ENCODE measurements at regions not wholly inside any gene's neighbourhood (a gene's known extent, or its start where the extent isn't known, plus 50 kb on each side); places are given as distances from the start of the nearest gene placed in this dataset.
"Not testable (repeated sequence)": the region's sequence is repeated elsewhere in the genome, so short reads cannot be mapped to it uniquely, and the experiment has no call there.

DNA sequence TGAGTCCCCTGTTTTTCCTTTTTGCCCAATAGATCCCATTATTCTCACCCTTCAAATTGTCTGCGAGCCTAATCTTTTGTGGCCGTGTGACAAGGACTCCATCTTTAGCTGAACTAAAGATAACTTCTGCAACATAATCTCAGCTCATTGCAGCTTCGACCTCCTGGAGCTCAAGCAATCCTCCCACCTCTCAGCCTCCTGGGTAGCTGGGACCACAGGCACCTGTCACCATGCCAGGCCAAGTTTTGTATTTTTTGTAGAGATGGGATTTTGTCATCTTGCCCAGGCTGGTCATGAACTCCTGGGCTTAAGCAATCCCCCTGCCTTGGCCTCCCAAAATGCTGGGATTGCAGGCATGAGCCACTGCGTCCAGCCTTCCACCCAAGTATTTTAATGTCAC, 161.0 kb downstream of the GJA1 start:
- no peak for FAIRE-seq

DNA sequence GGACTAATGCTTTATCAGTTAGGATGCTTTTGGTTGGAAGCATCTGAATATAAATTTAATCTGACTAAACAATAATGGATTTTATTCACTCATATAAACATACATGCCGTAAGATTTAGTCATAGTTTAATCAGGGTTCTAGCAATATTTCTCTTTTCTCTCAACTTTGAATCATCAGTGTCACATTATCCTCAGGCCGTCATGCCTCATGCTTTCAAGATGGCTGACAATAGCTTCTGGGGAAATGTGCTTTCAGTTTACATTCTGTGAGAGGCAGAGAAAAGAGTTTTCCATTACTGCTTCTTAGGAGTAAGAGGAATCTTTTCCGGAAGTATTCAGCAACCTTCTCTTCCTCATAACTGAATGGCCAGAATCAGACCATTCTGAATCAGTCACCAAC, 162.2 kb downstream of the GJA1 start:
- no peak for FAIRE-seq

DNA sequence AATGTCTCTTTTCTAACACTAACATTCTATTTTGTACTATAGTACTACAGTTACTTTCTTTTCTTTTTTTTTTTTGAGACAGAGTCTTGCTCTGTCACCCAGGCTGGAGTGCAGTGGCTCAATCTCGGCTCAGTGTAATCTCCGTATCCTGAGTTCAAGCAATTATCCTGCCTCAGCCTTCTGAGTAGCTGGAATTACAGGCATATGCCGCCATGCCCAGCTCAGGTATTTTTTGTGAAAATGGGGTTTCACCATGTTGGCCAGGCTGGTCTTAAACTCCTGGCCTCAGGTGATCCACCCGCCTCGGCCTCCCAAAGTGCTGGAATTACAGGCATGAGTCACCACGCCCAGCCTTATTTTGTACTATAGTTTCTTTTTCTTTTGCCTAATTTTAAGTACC, 163.9 kb downstream of the GJA1 start:
- FAIRE-seq: not testable (repeated sequence)

DNA sequence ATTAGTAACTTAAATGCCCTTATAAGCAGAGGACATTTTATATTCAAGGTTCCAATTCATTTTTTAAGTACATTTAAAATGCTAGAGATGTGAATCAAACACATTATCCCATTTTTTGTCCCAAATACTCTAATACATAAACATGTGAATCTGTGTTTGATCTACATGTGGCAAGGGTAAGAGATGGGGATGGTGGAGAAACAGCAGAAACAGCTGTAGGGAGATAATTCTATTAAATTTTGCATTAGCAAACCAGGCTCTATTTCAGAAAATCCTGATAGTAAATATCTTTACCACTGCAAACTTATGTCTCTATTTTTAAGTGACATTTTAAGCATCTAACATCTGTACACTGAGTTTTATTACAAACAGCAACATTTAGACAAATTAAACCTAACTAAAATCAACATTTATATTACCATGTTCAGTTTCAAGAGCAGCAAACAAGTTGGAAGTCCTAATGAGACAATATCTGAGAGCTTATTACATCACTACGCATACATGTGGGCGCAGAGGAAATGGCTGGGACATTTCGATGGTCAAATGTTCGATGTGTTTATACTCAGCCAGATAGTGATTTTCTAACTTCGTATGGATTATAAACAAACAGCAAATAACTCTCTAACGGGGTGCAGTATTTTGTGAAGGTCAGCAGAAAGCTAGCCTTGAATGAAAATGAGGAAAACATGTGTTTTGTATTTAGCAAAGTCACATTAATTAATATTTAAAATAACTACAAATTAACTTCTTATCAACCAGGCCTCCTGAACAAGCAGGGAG, 165.1 kb downstream of the GJA1 start:
- FAIRE-seq: no peak

- FAIRE-seq: no peak
These were observed 168.0 kb downstream of the GJA1 start for GRCh38 chr6:121603486-121603885.

GRCh38 chr6:121607721-121608120, 172.3 kb downstream of the GJA1 start:
- FAIRE-seq: no peak

- FAIRE-seq: no peak
These were observed 172.8 kb downstream of the GJA1 start for GRCh38 chr6:121608270-121608669.

DNA sequence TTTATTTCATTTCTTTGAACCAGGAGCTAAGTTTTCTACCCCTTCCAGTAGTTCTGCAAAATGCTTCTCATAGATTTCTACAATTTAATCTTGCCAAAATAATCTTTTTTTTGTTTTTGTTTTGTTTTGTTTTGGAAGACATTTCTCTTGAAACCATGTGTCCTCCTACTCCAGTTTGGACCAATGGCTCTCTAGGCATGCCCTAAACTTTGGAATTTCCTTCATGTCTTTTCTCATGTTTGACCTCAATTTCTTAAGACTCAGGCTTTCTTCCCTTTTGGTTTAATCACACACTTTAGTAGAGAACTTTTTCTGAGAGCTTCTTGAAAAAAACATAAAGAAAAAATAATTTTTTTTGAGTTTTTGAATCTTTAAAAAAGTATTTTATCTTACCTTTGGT, 173.8 kb downstream of the GJA1 start:
- FAIRE-seq: peak; percentile 51

DNA sequence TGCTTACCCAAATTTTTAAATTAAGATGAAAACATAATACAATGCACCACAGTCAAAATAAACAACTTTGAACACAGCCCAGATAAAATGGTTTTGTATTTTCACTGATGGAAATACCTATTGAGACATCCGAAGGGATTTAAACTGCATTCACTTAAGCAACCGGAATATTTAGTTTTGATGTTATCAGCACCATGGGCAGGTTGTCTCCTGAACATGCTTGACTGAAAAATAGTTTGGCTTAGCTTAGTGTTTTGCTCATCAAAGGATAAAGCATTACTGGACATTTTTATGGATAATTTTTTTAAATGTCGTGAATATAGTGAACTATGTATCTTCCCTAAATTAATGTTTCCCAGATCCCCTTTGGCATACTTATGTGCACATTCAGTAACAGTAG, 177.5 kb downstream of the GJA1 start:
- no peak for FAIRE-seq

DNA sequence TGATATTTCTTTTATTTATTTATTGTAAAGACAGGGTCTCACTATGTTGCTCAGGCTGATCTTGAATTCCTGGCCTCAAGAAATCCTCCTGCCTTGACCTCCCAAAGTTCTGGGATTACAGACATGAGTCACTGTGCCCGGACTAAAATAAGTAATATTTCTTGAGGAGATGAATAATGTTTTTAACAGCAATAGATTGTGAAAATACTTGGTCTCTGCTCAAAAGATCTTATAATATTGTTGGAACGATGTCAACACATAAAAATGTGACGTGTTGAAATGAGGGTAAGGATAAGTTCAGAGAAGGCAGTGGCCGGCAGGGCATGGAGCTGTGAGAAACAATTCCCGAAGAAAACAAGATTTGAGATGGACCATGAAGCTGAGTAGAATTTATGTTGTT, 178.7 kb downstream of the GJA1 start:
- FAIRE-seq: no peak

DNA sequence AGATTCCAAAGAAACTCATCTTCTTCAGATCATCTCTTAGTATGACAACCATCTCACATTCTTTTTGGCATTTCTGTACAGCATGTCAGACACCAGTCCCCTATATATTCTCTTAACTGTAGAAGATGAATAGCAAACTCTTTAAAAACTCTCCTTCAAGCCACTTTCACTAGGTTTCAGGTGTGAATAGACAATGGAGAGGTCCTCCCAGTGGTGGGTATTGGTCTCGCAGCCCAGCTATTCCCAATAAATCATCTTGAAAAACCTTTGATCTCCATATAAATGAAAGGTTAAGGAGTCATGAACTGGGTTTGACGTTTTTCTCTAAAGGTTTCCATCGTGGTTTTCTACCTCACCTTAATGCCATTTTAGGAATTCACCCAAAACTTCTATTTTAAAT, 180.0 kb downstream of the GJA1 start:
- no peak for FAIRE-seq

DNA sequence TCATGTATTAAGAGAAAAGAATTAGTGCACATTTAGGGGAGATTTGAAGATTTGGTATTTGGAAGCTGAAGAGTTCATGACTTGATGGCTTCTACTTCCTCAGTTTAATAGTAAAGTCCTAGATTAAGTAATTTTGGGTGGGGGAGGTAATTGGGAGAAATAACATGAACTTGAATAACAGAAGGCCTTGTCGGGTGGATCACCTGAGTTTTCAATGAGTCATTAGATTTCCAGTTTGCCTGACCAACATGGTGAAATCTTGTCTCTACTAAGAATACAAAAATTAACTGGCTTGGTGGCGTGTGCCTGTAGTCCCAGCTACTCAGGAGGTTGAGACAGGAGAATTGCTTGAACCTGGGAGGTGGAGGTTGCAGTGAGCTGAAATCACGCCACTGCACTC, 181.0 kb downstream of the GJA1 start:
- FAIRE-seq: no peak

GRCh38 chr6:121617388-121617787, 181.9 kb downstream of the GJA1 start:
- no peak for FAIRE-seq

GRCh38 chr6:121619013-121619412, 183.6 kb downstream of the GJA1 start:
- no peak for FAIRE-seq

DNA sequence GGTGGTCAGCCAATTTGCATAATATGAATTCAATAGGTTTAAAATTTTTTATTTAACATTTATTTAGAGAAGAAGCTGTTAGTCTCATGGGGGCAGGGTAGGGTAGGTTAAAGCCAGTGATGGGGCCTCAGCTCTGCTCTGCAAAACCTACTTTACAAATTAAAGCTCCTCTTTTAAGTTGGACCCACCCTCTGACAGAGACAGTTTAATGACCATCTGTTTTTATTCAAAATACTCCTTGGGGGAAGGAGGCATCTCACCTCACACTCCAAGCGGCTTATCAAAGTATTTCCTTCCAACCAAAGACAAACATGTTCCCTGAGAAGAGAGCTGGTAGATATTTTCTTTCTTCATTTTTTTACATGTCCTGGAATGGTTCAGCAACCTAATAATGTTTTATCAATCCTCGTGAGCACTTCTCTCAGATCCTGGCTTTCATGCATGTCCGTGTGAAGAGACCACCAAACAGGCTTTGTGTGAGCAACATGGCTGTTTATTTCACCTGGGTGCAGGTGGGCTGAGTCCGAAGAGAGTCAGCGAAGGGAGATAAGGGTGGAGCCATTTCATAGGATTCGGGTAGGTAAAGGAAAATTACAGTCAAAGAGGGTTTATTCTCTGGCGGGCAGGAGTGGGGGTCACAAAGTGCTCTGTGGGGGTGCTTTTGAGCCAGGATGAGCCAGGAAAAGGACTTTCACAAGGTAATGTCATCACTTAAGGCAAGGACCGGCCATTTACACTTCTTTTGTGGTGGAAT, 184.7 kb downstream of the GJA1 start:
- no peak for FAIRE-seq

DNA sequence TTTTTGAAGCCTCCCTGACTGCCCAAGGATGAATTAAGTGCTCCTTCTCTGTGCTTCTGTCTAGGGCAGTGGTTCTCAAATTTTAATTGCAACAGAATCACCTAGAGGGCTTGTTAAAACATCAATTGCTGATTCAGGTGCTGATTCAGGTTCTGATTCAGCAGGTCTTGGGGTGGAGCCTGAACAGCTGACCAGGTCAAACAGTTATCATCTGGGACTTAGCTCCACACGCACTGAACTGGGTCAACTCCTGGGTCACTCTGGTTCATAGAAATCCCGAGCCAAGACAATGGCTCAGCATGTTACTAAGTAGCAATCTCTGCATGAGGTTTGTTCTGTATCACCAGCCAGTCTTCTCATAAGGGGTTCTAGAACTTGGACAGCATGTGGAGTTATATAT, 192.3 kb downstream of the GJA1 start:
- no peak for FAIRE-seq

- FAIRE-seq: no peak
These were observed 195.3 kb downstream of the GJA1 start for GRCh38 chr6:121630716-121631115.

DNA sequence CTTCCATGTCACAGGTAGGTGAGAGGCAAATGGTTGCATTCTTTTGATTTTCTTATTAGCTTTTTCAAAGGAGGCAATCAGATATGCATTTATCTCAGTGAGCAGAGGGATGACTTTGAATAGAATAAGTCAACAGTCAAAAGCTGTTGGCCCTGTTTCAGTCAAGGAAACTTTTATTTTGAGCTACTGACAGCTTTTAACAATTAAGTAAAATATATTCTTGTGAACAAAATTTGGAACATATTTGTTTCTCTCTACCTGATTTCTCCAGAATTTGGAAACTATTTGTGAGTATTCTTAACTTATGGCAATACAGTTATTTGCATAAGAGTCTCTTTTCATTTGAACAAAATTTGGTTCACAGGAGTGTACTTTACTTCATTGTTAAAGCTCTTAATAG, 196.3 kb downstream of the GJA1 start:
- not testable (repeated sequence) for FAIRE-seq

GRCh38 chr6:121633309-121633708, 197.9 kb downstream of the GJA1 start:
- no peak for FAIRE-seq

DNA sequence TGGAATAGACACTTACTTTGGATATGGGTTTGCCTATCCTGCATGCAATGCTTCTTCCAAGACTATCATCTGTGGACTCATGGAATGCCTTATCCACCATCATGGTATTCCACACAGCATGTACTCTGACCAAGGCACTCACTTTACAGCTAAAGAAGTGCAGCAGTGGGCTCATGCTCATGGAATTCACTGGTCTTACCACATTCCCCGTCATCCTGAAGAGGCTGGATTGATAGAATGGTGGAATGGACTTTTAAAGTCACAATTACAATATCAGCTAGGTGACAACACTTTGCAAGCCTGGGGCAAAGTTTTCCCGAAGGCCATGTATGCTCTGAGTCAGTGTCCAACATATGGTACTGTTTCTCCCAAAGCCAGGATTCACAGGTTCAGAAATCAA, 199.1 kb downstream of the GJA1 start:
- not testable (repeated sequence) for FAIRE-seq

GRCh38 chr6:121635355-121635754, 199.9 kb downstream of the GJA1 start:
- FAIRE-seq: no peak

DNA sequence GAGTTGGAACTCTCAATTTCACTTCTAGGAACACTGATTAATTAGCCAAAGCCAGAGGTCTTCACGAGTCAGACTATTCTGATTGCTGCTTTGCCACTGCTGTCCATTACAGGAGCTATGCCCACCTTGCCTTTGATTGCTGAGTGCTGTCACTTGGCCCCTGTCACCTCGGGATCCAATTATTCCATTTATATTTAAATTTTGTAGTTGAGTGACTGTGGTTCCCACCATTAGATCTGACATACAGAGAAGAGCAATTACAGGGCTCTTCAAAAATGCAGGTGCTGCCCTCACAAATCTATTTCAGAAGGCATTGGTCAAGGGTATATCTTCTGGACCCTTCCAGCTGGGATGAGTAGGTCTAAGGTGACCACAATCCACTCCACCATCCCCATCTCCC, 200.8 kb downstream of the GJA1 start:
- not testable (repeated sequence) for FAIRE-seq

DNA sequence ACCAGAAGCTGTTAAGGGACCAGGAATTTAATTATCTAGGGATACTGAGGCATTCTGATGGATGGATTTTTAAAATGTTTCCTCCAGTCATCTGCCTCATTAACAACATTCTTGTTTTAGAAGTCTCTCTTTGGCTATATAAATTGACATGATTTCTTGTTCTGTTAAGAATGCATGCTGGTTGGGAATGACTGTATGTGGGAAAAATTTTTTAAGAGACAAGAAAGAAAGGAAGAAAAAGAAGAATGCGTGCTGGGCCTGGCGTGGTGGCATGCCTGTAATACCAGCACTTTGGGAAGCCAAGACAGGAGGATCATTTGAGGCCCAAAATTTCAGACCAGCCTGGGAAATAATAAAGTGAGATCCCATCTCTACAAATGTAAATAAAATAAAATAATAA, 203.6 kb downstream of the GJA1 start:
- FAIRE-seq: no peak

DNA sequence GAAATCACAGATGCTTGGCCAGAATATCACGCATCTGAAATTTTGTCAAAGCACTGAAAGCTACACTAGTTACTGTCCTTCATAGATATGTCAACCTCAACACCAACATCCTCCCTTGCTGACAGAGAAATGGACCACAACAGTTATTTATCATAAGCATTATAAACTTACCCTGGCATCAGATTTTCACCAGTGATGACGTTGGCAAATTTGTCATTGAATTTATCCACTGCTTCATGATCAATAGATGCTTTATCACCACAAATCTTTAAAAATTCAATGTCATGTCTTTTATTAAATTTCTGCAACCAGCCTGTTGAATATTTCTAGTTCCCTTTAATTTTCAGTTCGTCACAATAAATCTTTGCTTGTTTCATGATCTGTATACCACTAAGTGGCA, 205.7 kb downstream of the GJA1 start:
- FAIRE-seq: no peak

Measured in G401.6 (cell line).